NCI-H128 (cell line): ENCODE measurements at regions not wholly inside any gene's neighbourhood (a gene's known extent, or its start where the extent isn't known, plus 50 kb on each side); places are given as distances from the start of the nearest gene placed in this dataset.

Source experiments
- DNase-seq: peaks from one replicate; lab custom pipeline; 2025; ENCODE audit not compliant: unreplicated experiment; lab: John Stamatoyannopoulos, UW

DNA sequence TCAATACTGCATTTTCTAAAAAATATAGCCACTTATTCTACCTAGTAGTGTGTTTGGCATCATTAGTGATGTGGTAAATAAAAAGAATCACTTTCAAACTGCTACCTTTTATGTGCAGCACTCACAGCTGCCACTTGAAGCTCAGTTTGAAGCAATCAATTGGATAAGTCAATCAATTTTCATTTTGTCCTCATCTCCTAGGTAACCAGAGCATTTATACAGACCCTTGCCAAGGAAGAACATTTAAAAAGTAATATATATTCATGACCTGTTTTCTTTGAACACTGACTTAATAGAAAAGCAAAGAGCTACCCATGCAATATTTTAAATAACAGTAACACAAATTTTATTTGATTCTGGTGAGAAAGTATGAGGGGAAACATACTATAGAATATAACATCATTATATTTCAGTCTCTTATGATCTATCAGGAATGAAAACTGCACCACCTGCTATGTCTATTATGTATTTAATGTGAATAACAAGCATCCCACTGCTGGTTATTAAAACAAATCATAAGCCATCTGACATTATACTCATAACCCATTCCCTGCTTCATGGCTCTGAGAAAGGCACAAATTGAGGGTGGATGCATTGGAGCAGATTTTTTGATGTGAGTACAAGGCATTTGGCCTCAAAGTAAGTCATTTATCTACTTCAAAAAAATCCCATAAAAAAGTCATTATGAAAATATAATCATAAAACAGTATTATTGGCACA is 168.4 kb upstream of the C21orf91 start:
- DNase-seq = peak; percentile 24

- no peak for DNase-seq
These were observed 162.0 kb upstream of the C21orf91 start for GRCh38 chr21:17981060-17981740.

- DNase-seq = no peak
These were observed 160.6 kb upstream of the C21orf91 start for GRCh38 chr21:17979763-17980162.

GRCh38 chr21:17978895-17979294 is 159.7 kb upstream of the C21orf91 start:
- DNase-seq = no peak

GRCh38 chr21:17976691-17977090 is 157.5 kb upstream of the C21orf91 start:
- no peak for DNase-seq

GRCh38 chr21:17976139-17976538 is 157.0 kb upstream of the C21orf91 start:
- no peak for DNase-seq

DNA sequence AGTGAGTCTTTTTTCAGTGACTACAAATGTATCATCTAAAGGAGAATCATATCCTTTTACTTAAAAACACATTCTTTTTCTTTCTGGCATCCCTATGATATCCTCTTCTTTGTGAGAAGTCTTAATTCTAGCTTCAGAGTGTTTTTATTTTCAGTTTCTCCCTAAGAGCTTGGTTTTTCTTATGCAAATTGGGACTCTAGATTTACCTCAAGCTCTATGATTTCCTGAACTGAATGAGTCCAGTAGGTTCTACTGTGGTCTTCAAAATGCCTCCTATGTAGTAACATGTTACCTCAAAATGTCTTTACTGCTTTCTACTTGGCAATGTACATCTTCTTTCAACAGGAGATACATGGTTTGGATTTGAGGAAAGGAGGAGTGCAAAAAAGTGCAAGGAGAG is 148.2 kb upstream of the C21orf91 start:
- DNase-seq = no peak

- DNase-seq = no peak
These were observed 145.6 kb upstream of the C21orf91 start for GRCh38 chr21:17964716-17965115.

- no peak for DNase-seq
These were observed 145.0 kb upstream of the C21orf91 start for GRCh38 chr21:17964199-17964598.

DNA sequence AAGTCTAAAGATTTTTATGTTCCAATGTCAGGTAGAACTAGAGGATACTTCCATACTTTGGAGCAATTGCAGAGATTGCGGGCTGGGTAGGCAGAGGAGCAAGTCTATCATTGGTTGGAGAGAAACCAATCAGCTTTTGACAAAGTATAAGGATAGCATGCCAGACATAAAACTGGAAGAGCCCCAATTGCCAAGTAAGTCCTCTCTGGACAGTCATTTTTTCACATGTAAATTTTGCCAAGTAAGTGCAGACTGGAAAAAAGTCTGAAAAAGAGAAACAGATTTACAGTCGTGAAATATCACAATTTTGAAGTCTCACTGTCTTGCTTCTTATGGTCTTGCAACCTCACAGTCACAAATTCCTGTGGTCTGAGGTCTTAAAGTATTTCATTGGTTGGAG is 131.4 kb upstream of the C21orf91 start:
- no peak for DNase-seq

GRCh38 chr21:17949421-17949820 is 130.3 kb upstream of the C21orf91 start:
- DNase-seq = no peak

GRCh38 chr21:17947531-17947930 is 128.4 kb upstream of the C21orf91 start:
- DNase-seq = no peak

DNA sequence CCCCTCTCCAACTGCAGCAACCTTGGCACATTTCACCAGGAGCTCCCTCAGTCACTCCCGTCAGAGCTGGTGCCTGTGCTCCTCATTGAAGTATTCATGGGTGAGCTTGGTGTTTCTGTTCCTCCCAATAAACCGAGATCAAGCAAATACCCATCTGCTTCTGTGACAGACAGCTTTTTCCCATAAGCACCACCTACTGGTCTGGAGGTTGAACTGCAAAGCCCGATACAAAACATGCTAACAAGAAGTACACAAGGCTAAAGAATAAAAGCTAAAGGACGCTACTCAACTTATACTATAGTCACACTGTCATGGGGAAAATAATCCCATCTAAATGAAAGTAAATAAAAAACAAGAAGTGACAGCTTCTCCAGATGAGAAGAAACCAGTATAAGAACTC is 111.9 kb upstream of the C21orf91 start:
- DNase-seq = no peak

GRCh38 chr21:17930093-17930492 is 110.9 kb upstream of the C21orf91 start:
- no peak for DNase-seq

DNA sequence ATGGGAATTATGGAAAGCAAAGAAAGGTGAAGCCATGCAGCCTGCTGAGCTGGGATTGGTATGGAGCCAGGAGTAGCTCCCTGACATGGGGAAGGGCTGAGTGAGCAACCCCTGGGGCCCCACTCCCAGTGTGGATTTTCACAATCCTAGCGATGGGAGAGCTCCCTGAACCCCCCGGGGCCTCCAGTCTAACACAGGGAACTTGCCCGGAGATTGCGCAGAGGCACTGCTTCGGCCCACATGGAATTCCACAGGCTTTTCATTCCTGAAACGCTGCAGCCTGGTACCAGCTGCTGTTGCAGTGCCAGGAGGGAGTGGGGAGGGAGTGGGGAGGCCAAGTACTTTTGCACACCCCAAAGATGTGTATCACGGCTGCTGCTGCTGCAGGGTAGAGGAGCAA is 110.4 kb upstream of the C21orf91 start:
- no peak for DNase-seq

DNA sequence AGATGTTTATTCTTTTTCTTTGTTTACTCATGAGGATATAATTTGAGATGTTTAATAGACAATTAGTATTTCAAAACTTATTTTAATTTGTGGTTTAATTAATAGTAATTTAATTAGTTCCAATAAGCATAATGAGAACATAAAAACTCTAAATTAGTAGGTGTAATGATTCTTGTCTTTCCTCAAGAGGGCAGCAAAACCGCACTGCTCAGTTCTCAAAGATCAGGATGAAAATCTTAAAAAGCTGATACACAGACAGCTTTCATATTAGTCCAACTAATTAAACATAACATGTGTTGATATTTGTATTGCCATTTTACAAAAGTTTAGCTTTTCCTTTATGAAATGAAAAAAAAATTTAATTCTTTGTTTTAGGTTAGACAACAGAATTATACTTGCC is 106.7 kb upstream of the C21orf91 start:
- peak; percentile 10 for DNase-seq

DNA sequence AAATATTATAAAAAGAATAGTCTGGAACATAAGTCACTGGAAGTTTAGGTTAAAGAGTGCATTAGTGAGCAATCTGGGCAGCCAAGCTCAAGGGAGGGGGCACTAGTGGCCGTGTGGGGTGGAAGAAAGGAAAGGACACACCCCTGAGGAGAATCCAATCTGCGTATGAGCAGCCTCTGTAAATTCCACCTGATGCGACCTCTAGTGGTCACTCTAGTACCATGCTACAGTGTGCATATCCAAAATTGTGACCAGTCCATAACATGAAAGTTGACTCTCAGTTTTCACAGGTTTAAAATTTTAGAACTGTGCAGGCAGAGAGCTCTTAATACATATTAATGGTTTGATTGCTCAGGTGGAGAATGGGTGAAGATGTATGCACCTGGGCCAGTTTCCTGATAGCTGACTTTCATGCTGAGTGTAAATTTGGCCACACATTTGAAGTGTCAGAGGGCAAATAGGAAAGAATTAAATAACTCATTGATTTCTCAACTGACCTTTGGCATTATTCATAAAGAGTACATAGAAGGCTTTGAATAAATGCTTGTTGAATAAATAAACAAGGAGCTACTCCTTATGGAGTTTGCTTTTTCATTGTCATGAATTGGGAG is 105.9 kb upstream of the C21orf91 start:
- DNase-seq = peak; percentile 16

GRCh38 chr21:17921579-17922530 is 102.7 kb upstream of the C21orf91 start:
- no peak for DNase-seq

DNA sequence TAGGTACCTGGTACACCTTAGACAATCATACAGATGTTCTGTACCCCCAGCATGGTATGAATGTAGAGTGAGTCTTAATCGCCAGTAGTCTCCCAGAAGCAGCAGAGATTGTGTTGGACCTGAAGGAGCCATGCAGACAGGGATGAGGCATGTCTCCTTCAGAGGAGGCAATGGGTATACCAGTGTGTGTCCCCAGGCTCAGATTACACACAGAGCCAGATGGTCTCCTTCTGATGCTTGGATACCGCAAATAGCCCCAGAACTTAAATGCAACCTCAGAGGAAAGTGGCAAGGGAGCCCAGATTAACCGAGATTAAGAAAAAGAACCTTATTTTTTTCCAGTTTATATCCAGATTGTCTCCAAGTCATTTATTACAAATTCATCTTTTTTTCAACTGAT is 96.8 kb upstream of the C21orf91 start:
- no peak for DNase-seq

DNA sequence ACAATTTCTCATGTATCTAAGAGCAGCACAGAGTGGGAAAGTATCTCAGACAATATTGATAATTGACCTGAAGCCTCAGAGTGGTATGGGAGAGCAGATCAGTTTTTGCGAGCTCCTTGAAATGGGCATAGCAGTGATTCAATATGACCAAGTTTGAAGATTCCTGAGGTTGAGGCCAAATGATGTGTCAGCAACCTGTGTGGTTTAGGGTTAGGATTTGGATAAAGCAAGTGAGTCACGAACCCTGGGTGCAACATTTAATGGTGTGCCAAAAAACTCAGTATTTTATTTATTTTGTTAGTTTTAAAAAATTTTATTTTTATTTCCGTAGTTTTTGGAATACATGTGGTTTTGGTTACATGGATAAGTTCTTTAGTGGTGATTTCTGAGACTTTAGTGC is 92.5 kb upstream of the C21orf91 start:
- no peak for DNase-seq

DNA sequence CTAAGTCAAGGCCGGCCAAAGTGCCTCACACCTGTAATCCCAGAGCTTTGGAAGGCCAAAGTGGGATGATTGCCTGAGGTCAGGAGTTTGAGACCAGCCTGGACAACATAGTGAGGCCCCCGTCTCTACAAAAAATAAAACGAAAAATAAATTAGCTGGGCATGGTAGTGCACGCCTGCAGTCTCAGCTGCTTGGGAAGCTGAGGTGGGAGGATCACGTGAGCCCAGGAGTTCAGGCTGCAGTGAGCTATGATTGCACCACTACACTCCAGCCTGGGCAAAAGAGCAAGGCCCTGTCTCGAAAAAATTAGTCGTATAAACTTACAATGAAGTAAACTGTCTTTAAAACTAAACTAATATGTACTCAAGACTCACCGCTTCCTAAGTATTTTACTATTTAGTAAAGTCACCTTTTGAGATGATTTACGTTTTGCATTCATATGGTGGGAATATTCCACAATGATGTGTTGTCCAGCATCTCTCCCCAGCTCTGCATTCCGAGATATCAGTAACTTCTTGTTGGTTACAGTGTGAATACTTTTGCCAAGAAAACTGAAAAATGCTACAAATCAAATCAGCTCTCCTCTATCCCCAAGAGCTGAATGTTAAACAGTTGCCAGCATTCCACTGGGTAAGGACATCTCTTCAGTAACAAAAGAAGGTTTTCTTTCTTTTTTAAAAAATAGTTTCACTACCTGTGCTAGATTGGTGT is 84.9 kb upstream of the C21orf91 start:
- DNase-seq = no peak
